ENCODE measurements at regions not wholly inside any gene's neighbourhood (a gene's known extent, or its start where the extent isn't known, plus 50 kb on each side); places are given as distances from the start of the nearest gene placed in this dataset.

- CTCF ChIA-PET: interaction anchor here (1.0 to 1.4 kb wide), 2 partner anchors 21 to 32 kb away, joined by 3 read pairs; no protein-coding TSS in a partner anchor
- Histone ChIP-seq H3K36me3 (ENCODE audit: control insufficient read depth, insufficient read depth, low read length) (no peaks in the 10 kb centered on the region), H3K27me3 (ENCODE audit: control insufficient read depth, insufficient read depth, low read length) (no peaks in the 10 kb centered on the region), H3K4me3 (ENCODE audit: low read depth, low read length) (no peak overlapping the region)
- POLR2A ChIA-PET: no interaction called here
- DNase-seq (ENCODE audit: low read depth): no peak
- TF ChIP-seq CTCF (IDR thresholded peaks at IDR 0.05; ENCODE audit: insufficient read depth, low read depth, low read length): no peak
Observed at GRCh38 chr17:13746404-13746803, 144.7 kb upstream of the HS3ST3A1 start.

- H3K36me3 ChIP-seq (ENCODE audit: control insufficient read depth, insufficient read depth, low read length): no peaks in the 10 kb centered on the region
- CTCF ChIA-PET: interaction anchor here (1.5 to 1.6 kb wide), 2 partner anchors 8 to 14 kb away, joined by 3 to 4 read pairs; no protein-coding TSS in a partner anchor
- POLR2A ChIA-PET: no interaction called here
- H3K4me3 ChIP-seq (ENCODE audit: low read depth, low read length): no peak overlapping the region
- H3K27me3 ChIP-seq (ENCODE audit: control insufficient read depth, insufficient read depth, low read length): no peaks in the 10 kb centered on the region
- DNase-seq (ENCODE audit: low read depth): no peak
- no peak for TF ChIP-seq CTCF (IDR thresholded peaks at IDR 0.05; ENCODE audit: insufficient read depth, low read depth, low read length)
Observed at GRCh38 chr17:13749166-13749890, 147.6 kb upstream of the HS3ST3A1 start.

GRCh38 chr17:13749891-13750235 is 148.1 kb upstream of the HS3ST3A1 start:
- Histone ChIP-seq H3K4me3 (ENCODE audit: low read depth, low read length) (no peak overlapping the region), H3K36me3 (ENCODE audit: control insufficient read depth, insufficient read depth, low read length) (no peaks in the 10 kb centered on the region), H3K27me3 (ENCODE audit: control insufficient read depth, insufficient read depth, low read length) (no peaks in the 10 kb centered on the region)
- no peak for DNase-seq (ENCODE audit: low read depth)
- CTCF ChIA-PET: interaction anchor here (1.5 to 1.6 kb wide), 2 partner anchors 9 to 15 kb away, joined by 3 to 4 read pairs; no protein-coding TSS in a partner anchor
- POLR2A ChIA-PET: no interaction called here
- no peak for TF ChIP-seq CTCF (IDR thresholded peaks at IDR 0.05; ENCODE audit: insufficient read depth, low read depth, low read length)

GRCh38 chr17:13750816-13751793 is 149.4 kb upstream of the HS3ST3A1 start:
- Histone ChIP-seq H3K27me3 (ENCODE audit: control insufficient read depth, insufficient read depth, low read length) (no peaks in the 10 kb centered on the region), H3K4me3 (ENCODE audit: low read depth, low read length) (no peak overlapping the region), H3K36me3 (ENCODE audit: control insufficient read depth, insufficient read depth, low read length) (no peaks in the 10 kb centered on the region)
- CTCF ChIA-PET: interaction anchor here (1.5 kb wide), 1 partner anchor 10 kb away, joined by 3 read pairs; no protein-coding TSS in a partner anchor
- POLR2A ChIA-PET: no interaction called here
- no peak for TF ChIP-seq CTCF (IDR thresholded peaks at IDR 0.05; ENCODE audit: insufficient read depth, low read depth, low read length)
- DNase-seq (ENCODE audit: low read depth): no peak

GRCh38 chr17:13753154-13753553 is 151.4 kb upstream of the HS3ST3A1 start:
- H3K27me3 ChIP-seq (ENCODE audit: control insufficient read depth, insufficient read depth, low read length): no peaks in the 10 kb centered on the region
- POLR2A ChIA-PET: no interaction called here
- DNase-seq (ENCODE audit: low read depth): no peak
- CTCF ChIA-PET: no interaction called here
- no peak for TF ChIP-seq CTCF (IDR thresholded peaks at IDR 0.05; ENCODE audit: insufficient read depth, low read depth, low read length)
- no peak overlapping the region for H3K4me3 ChIP-seq (ENCODE audit: low read depth, low read length)
- no peaks in the 10 kb centered on the region for H3K36me3 ChIP-seq (ENCODE audit: control insufficient read depth, insufficient read depth, low read length)

All from BJ (cell line).